Activated T-cell treated with anti-CD3 and anti-CD28 coated beads for 48 hours (primary cell): ENCODE measurements at regions not wholly inside any gene's neighbourhood (a gene's known extent, or its start where the extent isn't known, plus 50 kb on each side); places are given as distances from the start of the nearest gene placed in this dataset.

Experiments
- DNase-seq: peaks from one replicate; pipeline ENCODE4 v3.0.0-alpha.2; 2020; ENCODE audit warnings: low read depth

DNA sequence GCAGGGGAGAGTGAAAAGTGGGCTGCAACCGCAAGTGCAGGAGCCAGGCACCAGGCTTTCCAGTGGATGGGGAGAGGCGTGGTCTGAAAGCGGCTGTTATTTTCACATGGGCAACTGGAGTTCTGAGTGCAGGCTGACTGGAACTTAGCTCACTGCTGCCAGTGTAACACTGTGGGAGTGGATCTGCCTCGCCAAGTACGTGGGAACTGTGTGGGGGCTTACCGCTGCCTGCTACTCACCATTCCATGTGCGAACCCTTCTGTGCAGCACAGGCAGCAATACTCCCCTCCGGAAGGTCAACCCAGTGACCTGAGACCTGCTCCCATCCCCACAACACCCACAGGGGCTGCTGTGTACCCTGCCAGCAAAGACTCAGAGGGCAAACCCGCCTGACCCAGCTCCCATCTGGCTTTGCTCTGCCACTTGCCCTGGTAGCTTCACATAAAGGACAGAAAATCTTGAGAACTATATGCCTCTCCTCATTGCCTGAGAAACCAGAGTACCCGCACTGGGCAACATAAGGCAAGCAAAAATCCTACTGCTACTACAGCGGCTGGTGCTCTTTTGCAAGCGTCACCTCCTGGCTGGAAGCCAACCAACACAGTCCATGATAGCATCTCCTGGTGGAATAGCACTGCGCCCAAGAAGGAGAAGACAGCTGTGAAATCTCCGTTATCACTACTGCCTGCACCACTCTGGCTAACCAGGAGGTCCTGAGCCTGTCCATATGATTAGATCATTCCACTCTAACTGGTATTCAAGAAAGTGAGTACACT lies 54.4 kb upstream of the SIRPG start:
- no peak for DNase-seq

DNA sequence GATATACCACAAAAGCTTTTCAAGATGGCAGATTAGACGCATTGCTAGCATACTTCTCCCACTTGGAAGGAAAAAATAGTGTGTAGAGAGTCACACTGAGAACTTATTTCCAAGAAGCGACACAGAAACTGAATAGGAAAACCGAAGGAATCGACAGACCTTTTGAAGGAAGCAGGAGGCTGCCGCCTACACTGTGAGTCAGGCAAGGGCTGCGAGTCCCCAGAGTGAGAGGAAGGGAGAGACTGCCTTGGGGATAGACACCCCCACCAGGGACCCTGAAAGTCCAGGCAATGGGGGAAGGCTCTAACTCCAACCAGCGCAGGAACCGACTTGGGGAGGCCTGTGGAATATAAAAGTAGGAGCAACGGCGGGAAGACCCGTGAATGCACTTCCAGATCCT lies 53.7 kb upstream of the SIRPG start:
- DNase-seq, result no peak

DNA sequence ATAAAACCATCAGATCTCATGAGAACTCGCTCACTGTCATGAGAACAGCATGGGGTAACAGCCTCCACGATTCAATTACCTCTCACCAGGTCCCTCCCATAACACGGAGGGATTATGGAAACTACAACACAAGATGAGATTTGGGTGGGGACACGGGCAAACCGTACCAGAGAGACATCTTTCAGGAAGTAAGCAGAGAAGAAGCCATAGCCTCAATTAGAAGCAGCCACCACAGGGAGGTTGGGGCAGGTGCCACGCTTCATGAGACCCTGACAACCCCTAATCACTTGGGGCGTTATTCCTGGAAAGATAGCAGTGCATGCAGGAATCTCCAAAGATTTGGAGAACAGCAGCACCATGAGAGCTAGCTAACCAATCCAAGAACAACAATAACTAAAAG lies 52.9 kb upstream of the SIRPG start:
- DNase-seq, result no peak

DNA sequence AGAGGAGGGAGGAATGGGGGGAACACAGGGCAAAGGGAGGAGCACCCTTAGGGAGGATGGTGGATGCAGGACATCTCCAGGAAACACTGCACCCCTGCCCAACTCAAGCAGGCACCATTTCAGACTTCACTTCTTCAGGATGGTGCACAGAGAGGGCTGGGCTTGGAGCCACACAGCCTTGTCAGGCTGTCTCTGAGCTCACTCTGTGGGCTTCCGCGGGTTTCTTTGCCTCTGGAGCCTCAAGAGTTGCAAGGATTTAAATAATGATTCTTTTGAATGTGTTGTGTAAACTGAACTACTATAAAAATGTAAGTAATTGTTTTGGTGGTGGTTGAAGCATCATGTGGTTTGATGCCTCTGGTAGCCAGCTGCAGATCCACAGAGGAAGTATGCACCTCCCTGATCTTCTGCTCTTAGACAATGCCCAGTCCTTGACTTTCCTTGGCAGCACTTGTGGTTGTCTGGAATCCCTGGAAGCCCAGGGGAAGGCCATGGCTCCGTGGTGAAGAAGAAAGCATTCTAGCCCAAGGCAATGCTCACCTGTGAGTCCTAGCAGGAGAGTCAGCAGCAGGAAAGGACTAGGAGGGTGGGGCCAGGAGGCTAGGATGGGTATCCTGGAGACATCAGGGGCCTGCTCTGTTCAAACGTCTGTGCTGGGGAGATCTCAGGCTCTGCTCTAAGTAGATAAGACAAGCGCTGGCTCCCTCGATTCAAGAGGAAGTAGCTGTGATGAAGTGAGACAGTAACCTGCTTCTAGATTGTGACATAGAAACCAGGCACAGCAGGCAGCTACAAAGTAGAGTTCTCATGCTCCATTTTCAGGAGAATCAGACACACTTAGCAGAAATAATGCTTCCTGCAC lies 50.2 kb upstream of the SIRPG start:
- no peak for DNase-seq
